ENCODE measurements at regions not wholly inside any gene's neighbourhood (a gene's known extent, or its start where the extent isn't known, plus 50 kb on each side); places are given as distances from the start of the nearest gene placed in this dataset.
"Not testable (repeated sequence)": the region's sequence is repeated elsewhere in the genome, so short reads cannot be mapped to it uniquely, and the experiment has no call there.

DNA sequence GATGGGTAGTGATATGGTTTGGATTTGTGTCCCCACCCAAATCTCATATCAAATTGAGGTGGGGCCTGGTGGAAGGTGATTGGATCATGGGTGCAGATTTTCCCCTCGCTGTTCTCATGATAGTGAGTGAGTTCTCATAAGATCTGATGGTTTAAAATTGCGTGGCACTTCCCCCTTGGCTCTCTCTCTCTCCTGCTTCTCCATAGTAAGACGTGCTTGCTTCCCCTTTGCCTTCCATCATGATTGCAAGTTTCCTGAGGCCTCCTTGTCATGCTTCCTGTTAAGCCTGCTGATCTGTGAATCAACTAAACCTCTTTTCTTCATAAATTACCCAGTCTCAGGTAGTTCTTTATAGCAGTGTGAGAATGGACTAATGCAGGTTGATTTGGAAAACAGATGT, 223.2 kb upstream of the APCDD1 start:
- DNase-seq = no peak

DNA sequence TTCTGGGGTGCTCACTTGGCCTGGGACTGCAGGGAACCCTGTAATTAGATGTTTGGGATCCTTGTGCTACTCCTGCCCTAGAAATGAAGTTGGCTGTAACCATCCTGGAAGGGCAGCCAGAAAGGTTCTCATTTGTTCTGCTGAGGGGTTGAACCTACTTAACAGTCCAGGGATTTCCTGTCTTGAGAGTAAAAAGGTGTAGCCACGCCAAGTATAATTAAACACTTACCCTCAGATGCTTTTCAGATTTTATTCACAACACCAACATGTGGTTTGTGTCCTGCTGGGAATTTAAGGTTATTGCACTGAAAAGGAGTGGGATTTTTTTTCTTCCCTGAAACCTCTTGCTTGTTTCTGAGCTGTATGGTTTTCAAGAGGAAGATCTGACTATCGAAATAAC, 222.4 kb upstream of the APCDD1 start:
- DNase-seq = no peak

DNA sequence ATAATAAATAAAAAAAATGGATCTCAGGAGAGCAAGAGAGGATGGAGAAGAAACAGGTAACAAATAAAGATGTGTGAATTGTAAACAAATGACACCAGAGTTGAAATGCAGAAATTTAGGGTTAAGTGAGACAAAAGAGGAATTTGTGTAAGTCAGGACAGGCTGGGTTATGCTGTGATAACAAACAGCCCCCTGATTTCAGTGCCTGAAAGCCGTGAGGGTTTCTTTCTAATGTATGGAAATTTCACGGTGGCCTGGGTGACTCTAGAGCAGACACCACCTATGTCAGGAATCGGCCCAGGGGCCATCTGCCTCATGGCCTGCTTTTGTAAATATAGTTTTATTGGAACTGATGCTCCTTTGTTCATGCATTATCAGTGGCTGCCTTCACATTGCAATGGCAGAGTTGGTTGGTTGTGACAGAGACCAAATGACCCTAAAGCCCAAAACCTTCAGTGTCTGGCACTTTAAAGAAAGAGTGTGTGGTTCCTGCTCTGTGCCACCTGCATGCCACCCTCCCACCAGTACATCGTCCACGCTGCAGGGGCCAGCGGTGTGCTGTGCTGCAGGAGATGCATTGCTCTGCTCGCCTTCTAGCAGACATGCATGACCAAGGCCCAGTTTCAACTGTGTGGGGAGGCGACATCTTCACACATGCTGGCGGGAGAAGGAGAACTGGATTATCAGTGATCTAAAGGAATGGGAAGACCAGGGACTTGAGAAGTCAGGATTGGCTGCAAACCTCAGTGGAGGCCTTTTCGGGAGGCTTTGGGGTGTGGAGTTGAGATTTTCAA, 221.2 kb upstream of the APCDD1 start:
- no peak for DNase-seq

DNA sequence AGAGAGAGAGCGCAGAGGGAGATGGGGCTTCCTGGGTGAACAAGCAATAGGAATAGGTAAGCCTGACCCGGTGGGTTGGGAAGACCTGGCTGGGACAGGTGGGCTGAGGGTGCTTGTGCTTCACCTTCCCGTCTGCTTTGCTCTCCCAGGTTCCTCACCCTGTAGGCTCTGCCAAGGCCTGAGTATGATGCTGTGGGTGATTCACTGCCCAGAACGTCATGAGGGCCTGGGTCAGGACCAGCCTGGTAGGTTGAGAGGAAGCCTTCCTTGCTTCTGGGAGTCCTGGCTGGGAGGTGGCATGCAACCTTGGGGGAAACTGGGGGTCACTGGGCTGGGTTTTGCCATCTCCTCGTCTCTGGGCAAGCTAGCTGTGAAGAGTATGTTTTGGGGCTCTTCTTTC, 220.2 kb upstream of the APCDD1 start:
- no peak for DNase-seq

DNA sequence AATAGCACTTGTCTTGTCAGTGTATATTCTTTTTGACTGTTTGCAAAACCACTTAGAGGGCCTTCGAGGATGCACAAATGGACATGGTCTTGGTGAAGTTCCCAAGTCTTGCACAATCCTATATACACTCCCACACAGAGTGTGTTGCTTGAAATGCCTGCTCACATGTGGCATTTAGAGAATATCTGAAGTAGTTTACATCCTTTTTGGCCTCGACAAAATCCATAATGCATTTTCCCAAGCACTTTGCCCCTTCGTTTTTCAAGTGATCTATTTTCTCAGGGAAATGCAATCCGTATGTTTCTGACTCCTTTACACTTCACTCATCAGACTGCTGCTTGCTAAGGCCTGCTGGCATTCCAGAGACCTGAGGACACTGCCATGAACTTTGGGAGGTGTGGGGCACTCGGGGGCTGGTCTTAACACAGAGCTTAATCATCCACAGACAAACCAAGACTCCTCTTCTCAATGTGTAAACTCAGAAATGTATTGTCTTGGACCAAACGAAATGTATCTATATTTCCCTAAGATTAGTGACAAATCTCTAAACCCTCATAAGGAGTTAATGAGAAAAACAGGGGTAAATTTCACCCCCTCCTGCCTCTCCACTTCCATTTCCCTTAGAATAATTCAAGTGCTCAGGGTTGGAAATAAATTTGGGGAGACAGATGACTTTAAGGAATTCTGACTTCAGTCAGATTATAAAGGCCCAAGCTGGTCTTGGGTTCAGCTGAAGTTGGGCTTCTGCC, 219.3 kb upstream of the APCDD1 start:
- DNase-seq = no peak

DNA sequence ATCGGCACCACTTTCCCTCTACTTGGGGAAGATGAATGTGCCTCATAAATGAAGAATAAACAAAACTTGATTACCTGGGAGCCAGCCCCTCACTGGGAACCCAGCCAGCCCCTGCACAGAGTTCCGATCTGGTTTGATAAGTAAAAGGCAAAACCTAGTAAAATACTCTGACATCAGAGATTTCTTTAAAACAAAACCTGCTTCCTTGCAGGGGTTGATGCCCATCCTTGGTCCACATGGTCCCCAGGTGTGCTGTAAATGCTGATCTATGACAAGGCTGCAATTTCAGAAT, 218.8 kb upstream of the APCDD1 start:
- no peak for DNase-seq

DNA sequence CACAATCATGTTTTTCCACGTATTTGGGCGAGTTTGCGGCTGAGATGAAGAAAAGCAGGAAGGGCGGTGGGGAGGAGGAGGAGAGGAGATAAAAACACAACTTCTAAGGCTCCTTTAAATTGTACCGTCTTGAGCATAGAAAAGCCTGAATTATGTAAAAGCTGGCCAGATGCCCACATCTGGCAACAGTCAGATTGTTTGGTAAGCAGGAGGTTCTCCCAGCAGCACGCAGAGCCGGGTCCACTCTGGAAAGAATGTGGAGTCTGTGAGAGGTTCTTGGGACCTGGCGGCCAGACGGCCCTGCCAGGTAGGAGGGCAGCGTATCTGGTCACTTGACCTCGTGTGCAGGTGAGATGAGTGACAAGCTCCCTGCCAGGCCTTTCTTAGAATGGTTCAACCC, 215.3 kb upstream of the APCDD1 start:
- DNase-seq = no peak

DNA sequence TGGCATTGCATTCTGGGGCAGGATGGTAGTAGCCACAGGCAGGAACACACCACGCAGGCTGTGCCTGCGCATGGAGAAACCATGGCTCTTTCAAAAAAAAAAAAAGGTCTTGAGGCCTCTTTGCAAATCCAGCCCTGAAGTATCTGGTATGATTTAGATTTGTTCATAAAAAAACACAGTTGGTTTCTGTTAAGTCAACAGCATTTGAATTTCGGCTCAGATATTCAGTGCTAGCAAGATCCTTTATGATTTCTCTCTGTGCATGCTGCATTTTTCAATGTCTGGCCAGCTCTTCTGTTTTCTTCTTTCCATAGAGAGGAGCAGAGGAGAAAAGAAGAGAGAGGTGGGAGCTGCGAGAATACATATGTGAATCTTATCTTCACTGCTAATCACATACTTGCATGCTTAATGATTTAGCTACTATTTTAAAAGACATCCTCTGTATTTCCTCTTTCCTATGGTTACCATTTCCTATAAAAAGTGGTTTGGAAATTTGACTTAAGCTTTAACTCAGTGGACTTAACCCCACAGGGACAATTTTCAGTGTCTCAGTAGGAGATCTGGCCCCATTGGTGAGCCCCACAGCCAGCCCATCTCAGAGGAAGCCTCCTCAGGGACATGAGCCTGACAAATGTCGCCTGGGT, 214.3 kb upstream of the APCDD1 start:
- DNase-seq = no peak

DNA sequence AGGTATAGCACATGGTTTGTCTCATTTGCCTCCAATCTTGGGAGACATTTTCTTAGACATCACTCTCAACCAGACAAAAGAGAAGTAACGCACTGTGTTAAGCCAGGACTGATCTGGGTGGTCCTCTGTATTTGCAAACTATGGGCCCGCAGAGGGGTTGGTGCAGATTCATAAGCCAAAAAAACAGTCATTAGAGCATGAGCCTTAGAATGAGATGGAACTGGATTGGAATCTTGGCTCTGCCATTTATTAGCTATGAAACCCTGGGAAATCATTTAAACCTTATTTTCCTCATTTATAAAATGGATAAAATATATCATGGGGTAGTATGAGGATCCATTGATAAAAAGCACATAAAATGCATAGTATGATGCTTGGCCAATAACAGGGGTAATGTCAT, 213.5 kb upstream of the APCDD1 start:
- no peak for DNase-seq

DNA sequence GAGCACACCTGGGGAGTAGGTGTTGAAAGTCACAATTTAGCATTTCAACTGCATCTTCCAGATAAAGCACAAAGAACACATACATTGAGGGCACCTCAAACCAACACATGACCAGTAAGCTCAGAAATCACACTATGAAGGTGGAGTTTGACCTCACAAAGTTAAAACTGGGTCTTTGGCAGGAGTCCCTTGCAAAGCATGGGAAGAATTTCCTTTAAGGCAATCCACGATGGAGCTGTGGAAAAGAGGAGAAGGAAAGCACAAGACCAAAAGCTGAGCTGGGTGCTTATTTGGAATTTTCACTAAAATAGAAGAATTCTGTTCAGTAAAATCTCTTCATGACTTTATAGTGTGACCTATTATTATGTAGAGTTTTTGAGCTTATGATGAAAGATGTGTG, 212.9 kb upstream of the APCDD1 start:
- DNase-seq = no peak

DNA sequence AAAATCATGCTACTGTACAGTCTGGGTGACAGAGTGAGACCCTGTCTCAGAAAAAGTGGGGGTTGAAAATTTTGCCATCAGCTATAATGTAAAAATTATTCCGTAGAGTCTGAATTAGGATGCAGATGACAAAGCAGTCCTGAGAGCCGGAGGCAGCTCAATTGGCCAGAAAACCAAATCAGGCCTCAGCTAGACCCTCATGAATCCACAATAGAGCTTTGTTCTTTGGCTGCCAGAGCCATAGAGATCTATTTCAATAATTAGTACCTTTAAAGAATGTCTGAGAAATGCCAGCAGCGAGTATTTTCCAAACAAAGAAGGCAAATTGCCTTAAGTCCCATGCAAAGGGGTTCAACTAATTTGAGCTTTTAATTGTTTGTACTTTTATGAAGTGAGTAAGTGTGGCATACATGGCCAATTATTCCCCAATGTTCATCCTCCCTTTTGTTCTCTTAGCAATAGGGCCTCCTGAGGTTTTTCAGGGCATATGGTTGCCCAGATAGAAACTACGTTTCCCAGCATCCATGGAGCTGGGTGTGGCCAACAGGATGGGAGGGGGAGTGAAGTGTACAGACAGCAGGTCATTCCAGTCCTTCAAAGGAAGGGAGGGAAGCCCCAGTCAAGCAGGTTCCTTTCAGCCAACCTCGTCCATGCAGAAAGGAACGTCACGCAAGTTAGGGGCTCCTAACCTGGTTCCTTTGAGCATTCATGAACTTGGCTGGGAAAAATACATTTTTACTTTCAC, 211.3 kb upstream of the APCDD1 start:
- DNase-seq = no peak

DNA sequence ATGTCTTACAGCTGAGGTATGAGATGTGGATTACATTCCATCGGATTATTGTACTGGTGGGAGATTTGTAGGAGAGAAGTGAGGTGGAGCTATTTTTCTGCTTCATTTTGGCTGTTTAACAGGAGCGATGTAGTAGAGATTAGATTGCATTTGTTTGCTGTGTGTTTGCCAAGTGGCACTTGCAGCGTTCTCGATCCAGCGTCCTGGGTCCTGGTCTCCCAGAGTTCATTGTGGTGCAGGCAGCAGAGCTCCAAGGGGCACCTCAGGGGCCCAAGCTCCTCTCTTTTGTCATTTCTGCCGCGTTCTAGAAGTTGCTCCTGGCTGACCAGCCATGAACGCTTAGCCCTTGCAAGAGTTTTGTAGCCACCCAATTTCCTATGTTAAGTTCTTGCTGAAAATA, 210.1 kb upstream of the APCDD1 start:
- DNase-seq = no peak

DNA sequence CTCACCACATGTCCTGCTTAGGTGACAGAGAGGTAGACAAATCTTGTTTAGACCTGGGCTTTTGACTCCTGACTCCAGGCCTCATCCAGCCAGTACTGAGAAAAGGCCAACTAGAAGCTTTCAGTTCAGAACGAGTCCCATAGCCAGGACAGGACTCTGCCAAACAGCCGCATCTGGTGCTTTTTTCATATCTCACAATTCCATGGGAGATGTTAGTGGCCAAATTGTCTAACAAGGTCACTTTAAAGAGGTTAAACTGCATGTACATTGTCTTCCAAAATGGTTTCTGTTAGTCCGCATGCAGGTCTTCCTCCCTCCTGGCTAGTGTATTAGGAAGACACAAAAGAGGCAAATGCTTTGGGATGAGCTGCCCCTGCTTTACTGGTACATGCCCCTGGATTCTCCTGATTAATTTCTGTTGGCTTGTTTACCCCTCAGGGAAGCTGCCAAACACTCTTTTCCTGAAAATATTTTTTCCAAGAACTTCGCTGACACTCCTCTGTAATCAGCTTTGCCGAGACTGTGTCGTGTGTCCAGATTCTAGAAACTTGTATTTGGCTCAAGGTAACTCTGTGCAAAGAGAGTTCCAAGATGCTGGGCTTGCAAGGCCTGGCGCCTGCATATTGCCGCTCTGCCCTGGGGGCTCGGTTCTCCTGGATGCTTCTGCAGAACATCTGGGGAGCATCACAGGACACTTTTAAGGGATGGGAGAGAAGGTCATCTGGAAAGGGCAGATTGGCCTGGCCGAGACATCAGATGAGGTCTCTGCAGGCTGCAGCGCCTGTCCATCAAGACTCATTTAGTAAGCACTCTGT, 209.2 kb upstream of the APCDD1 start:
- no peak for DNase-seq

DNA sequence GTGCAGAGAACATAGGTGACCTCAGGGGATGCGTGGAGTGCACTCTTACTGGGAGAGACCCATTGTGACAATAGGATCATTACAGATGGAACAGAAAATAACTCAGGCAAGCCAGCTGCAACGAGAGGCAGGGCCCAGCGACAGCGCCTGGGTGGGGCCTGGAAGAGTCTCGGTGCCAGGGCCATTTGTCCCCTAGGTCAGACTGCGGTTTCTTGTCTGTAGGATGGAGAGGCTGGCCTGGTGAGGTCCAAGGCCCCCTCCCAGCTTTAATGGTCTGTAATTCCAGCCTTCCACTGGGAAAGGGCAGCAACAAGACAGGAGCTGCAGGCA, 208.6 kb upstream of the APCDD1 start:
- DNase-seq = no peak

DNA sequence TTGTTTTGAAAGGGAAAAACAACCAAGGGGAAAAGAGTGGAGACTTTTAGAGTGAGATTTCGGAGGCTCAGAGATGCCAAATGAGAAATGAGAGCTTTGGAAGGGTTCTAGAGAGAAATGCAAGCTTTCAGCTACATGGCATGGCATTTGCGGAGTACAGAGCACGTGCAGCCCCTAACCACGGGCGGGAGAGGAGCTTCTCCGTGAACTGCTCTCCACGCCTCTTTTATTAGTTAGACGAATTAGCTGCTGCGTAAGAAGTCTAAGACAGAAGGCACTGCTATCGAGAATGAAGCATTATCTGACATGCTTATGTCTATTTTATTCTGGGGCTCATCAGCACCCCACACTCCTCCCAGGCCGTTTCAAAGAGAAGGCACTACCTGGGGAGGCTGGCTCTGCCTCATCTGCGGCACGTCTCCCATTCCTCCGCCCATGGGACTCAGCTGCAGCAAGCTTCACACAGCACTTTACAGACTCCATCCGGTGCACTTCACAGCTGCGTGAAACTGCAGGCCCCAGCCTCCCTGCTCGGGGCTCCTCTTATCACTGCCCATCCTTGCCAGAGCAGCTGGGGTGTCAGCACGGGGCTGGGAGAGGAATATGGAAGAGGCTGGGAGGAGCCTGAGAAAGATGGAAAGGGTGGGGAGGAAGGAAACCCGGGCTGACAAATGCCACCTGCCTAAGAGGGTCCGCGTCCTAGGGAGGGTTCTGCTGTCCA, 207.3 kb upstream of the APCDD1 start:
- DNase-seq = peak; percentile 77

DNA sequence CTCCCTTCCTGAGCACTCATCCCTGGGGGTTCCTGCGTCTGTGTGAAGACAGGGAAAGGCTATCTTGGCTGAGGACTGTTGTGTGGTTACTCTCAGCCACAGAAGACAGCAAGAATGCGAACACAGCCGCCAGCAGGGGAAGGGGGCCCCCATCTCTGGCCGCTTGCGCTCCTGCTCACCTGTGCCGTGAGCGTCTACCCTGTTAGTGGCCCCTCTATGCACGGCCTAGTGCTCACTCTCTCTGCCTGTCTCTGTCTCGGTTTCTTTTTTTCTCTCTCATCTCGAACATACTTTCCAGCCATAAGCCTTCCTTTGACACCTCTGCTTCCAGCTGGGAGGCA, 206.7 kb upstream of the APCDD1 start:
- no peak for DNase-seq

DNA sequence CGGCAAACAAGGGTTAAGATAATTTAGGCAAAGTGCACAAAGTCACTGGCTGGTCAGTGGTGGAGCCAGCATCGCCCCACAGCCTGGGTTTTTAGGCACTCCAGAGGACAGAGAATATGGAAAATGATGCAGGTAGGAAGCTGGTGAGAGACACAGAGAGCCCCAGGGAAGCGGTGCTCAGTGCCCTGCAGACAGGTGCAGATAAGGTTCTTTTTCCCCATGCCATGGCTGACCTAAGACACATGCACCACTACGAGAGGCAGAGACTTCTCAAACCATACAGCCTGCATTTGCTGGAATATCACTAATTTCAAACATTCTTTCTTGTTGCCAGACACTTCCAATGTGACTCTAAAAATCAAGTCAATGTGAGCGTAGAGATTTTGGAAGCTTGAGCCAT, 205.7 kb upstream of the APCDD1 start:
- DNase-seq = no peak

DNA sequence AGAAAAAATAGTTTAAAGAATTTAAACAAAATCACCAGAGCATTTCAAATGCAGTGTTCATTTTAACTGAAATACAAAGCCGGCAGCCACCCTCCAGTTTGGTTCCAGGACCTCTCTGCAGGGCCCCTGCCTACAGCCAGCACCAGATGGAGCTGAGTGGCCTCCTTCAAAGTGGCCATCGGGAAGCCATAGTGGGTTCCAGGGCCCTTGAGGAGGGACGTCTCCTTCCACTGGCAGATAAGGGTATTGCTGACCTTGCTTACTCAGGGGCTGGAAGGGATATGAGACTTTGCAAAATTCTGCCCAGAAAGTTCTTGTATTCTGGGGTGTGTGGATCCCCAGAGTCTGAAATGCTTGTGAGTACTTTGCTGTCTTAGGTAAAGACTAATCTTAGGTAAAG, 205.2 kb upstream of the APCDD1 start:
- no peak for DNase-seq

DNA sequence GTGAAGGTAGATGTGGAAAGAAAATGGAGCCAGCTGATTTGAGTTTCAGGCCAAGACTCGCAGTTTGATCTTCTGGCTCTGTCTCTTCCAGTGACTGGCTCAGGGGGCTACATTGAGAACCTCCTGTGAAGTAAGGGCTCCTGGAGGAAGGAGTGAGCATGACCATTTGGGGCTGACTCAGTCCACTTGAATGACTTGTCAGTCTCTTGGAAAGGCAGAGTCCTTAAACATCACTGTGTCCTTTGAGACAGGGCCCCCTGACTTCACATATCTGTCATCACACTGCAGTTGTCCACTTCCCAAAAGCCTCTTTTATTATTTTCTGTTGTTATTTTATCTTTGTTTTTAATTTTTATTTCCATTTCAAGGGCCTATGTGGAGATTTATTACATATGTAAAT, 204.6 kb upstream of the APCDD1 start:
- no peak for DNase-seq

DNA sequence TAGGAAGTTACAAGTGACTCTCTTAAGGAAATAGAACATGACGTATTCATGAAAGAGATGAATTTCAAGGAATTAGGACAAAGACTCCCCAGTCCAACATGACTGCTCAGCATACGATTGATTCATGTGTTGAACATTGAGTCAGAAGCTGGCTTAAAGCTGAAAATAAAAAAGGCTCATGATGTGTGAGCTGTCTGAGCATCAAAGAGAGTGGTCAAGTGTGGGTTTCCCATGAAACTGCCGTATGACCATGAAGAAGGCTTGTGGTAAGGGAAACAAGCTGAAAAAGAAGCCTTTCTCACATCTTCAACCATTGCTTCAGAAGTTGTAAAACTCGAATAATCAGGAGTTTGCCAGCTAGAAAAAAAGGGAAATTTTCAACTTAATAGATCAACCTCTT, 201.9 kb upstream of the APCDD1 start:
- no peak for DNase-seq

DNA sequence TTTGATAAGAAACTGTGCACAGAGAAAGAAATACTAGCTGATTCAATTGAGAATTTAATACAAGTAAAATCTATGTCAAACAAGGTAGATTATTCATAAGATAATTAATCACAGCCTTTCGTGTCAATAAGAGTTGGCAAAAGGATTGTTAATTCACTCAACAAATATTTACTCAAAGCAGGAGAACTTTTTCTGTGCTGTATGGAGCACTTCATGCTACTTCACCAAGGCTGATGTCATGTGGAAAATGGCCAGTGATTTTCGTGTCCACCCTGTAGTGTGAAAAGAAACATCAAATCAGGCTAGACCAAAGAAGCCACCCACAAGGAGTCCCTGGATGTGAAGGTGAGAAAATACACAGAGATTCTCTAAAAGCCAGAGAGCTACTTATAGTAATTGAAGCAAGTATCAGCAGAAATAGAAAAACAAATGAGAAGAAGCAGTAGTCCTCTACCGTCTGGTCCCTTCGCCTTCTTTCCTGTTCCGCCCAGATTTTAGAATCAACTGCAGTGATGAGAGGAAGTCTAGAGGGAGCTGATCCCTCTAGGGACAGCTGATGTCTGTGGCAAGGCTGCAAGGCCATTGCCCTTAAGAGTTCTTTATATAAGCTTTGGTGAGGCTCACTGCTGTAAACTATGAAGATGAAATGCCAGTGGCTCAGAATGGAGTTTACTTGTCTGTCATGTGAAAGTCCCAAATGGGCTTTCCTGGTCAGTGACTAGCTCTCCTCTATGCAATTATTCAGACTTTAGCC, 201.3 kb upstream of the APCDD1 start:
- DNase-seq = no peak

DNA sequence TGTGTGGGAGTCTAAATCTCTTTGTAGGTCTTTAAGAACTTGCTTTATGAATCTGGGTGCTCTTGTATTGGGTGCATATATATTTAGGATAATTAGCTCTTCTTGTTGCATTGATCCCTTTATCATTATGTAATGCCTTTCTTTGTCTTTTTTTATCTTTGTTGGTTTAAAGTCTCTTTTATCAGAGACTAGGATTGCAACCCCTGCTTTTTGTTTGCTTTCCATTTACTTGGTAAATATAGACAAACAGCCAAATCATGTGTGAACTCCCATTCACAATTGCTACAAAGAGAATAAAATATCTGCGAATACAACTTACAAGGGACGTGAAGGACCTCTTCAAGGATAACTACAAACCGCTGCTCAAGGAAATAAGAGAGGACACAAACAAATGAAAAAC, 198.2 kb upstream of the APCDD1 start:
- DNase-seq = not testable (repeated sequence)

Data from right hindlimb (tissue), 1 donor.